HuH-7.5 (cell line): ENCODE measurements at regions not wholly inside any gene's neighbourhood (a gene's known extent, or its start where the extent isn't known, plus 50 kb on each side); places are given as distances from the start of the nearest gene placed in this dataset.
"Not testable (repeated sequence)": the region's sequence is repeated elsewhere in the genome, so short reads cannot be mapped to it uniquely, and the experiment has no call there.

Source experiments
- DNase-seq: peaks from one replicate; pipeline ENCODE4 v3.0.0; 2011; ENCODE audit warnings: low spot score

- no peak for DNase-seq
These were observed 1257.1 kb upstream of the GOT2 start for GRCh38 chr16:59991171-59991570.

- DNase-seq, result no peak
These were observed 1254.5 kb upstream of the GOT2 start for GRCh38 chr16:59988591-59988990.

GRCh38 chr16:59975953-59976352 lies 1241.8 kb upstream of the GOT2 start:
- DNase-seq, result no peak

GRCh38 chr16:59973966-59974365 lies 1239.8 kb upstream of the GOT2 start:
- no peak for DNase-seq

- no peak for DNase-seq
These were observed 1237.1 kb upstream of the GOT2 start for GRCh38 chr16:59971264-59971663.

GRCh38 chr16:59964232-59964924 lies 1230.3 kb upstream of the GOT2 start:
- no peak for DNase-seq

GRCh38 chr16:59959311-59959710 lies 1225.2 kb upstream of the GOT2 start:
- no peak for DNase-seq

- DNase-seq, result no peak
These were observed 1216.3 kb upstream of the GOT2 start for GRCh38 chr16:59950431-59950830.

GRCh38 chr16:59944041-59944440 lies 1209.9 kb upstream of the GOT2 start:
- not testable (repeated sequence) for DNase-seq

- no peak for DNase-seq
These were observed 1207.5 kb upstream of the GOT2 start for GRCh38 chr16:59941594-59941993.

- DNase-seq, result no peak
These were observed 1185.9 kb upstream of the GOT2 start for GRCh38 chr16:59920054-59920453.

GRCh38 chr16:59913666-59914065 lies 1179.5 kb upstream of the GOT2 start:
- DNase-seq, result no peak

- no peak for DNase-seq
These were observed 1175.1 kb upstream of the GOT2 start for GRCh38 chr16:59909262-59909661.

GRCh38 chr16:59907611-59908010 lies 1173.5 kb upstream of the GOT2 start:
- no peak for DNase-seq

- DNase-seq, result no peak
These were observed 1171.5 kb upstream of the GOT2 start for GRCh38 chr16:59905606-59906005.

GRCh38 chr16:59905131-59905530 lies 1171.0 kb upstream of the GOT2 start:
- no peak for DNase-seq

- no peak for DNase-seq
These were observed 1165.8 kb upstream of the GOT2 start for GRCh38 chr16:59899940-59900339.

GRCh38 chr16:59892376-59892775 lies 1158.3 kb upstream of the GOT2 start:
- DNase-seq, result no peak

GRCh38 chr16:59887856-59888255 lies 1153.7 kb upstream of the GOT2 start:
- no peak for DNase-seq

GRCh38 chr16:59886021-59886420 lies 1151.9 kb upstream of the GOT2 start:
- no peak for DNase-seq

GRCh38 chr16:59881376-59881775 lies 1147.3 kb upstream of the GOT2 start:
- no peak for DNase-seq

- DNase-seq, result no peak
These were observed 1146.5 kb upstream of the GOT2 start for GRCh38 chr16:59880611-59881010.

GRCh38 chr16:59878999-59879398 lies 1144.9 kb upstream of the GOT2 start:
- DNase-seq, result no peak

GRCh38 chr16:59878479-59878878 lies 1144.4 kb upstream of the GOT2 start:
- DNase-seq, result no peak
